Upper lobe of left lung (tissue), 6 donors: ENCODE measurements at regions not wholly inside any gene's neighbourhood (a gene's known extent, or its start where the extent isn't known, plus 50 kb on each side); places are given as distances from the start of the nearest gene placed in this dataset.

ENCODE experiments used
- ATAC-seq, 2 donors: fragments of 200-7000 bp; cut with Tn5 transposase; one replicate each; pipeline ENCODE4 v1.9.1; 2022; ENCODE audit warnings: mild to moderate bottlenecking in 2 of 2, moderate library complexity in 2 of 2; ENCODE audit not compliant: low FRiP score in 2 of 2
- DNase-seq, 2 donors: peaks; one replicate each; pipeline ENCODE4 v3.0.0-alpha.2; 2019 to 2020
- H3K27ac ChIP-seq, 4 donors: fragments of 200-600 bp; sonication (generic); one replicate each; pipeline ENCODE4 v1.5.1; 2016 to 2019
- H3K27me3 ChIP-seq, 4 donors: fragments of 200-600 bp; sonication (generic); one replicate each; pipeline ENCODE4 v1.5.1; 2017 to 2019
- H3K36me3 ChIP-seq, 4 donors: fragments of 200-600 bp; sonication (generic); one replicate each; pipeline ENCODE4 v1.5.1; 2016 to 2019
- H3K4me1 ChIP-seq, 4 donors: fragments of 200-600 bp; sonication (generic); one replicate each; pipeline ENCODE4 v1.5.1; 2018 to 2019
- H3K4me3 ChIP-seq, 4 donors: fragments of 200-600 bp; sonication (generic); one replicate each; pipeline ENCODE4 v1.5.1; 2017 to 2019; ENCODE audit warnings: mild to moderate bottlenecking in 2 of 4, moderate library complexity in 1 of 4
- H3K9me3 ChIP-seq, 4 donors: fragments of 200-600 bp; sonication (generic); one replicate each; pipeline ENCODE4 v1.5.1; 2018 to 2019
- CTCF ChIP-seq, 6 experiments: fragments of 450-650 bp in 4 of 6; fragments of 200-600 bp in 2 of 6; sonication (generic) in 2 of 6; IDR thresholded peaks; one replicate each; pipeline ENCODE4 v1.5.1; 2016 to 2019; ENCODE audit warnings: antibody characterized with exemption in 6 of 6
- EP300 ChIP-seq, 4 donors: sonication (generic); formaldehyde crosslinking; IDR thresholded peaks; one replicate each; pipeline ENCODE4 v1.5.1; 2017; ENCODE audit warnings: antibody characterized with exemption in 4 of 4, control low read depth in 2 of 4
- POLR2A ChIP-seq, 4 donors: fragments of 450-650 bp; IDR thresholded peaks; one replicate each; pipeline ENCODE4 v1.5.1; 2016 to 2017; ENCODE audit warnings: antibody characterized with exemption in 4 of 4, mild to moderate bottlenecking in 2 of 4
- POLR2AphosphoS5 ChIP-seq, 2 donors: sonication (generic); formaldehyde crosslinking; IDR thresholded peaks; one replicate each; pipeline ENCODE4 v1.5.1; 2017; ENCODE audit warnings: antibody characterized with exemption in 2 of 2
- WGBS, 2 donors: methylation state at CpG; one replicate each; pipeline ENCODE4 v1.1.5; 2017 to 2018; 5-methylcytosine and 5-hydroxymethylcytosine counted together
- donor health status: DM: no; HTN: no; CAD: no; lungs with moderate emphysema.
- donor health status: DM: no; HTN: yes; CAD: no; lungs with severe emphysema.

DNA sequence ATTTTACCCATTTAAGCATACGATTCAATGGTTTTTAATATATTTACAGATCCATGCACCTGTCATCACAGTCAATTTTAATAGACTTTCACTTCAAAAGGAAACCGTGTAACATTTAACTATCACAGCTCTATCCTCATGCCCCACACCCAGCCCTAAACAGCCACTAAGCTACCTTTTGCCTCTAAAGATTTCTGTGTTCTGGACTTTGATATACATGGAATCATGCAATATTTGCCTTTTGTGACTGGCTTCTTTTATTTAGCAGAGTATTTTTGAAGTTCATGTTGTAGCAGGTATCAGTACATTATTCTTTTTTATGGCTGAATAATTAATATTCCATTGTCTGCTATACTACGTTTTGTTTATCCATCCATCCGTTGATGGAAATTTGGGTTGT, 50.3 kb upstream of the STX16 start:
- no peak overlapping the region for H3K27ac ChIP-seq
- TF ChIP-seq CTCF (IDR thresholded peaks at IDR 0.05) (no peak), EP300 (IDR thresholded peaks at IDR 0.05) (no peak), POLR2A (IDR thresholded peaks at IDR 0.05) (no peak), POLR2AphosphoS5 (IDR thresholded peaks at IDR 0.05) (no peak)
- H3K36me3 ChIP-seq, result no peaks in the 10 kb centered on the region
- H3K27me3 ChIP-seq, result no peaks in the 10 kb centered on the region
- no peak for ATAC-seq
- H3K9me3 ChIP-seq, result no peaks in the 10 kb centered on the region
- no peak overlapping the region for H3K4me3 ChIP-seq
- DNase-seq, result no peak
- WGBS, 2 donors, result 85 to 91% methylated on average over 4 of the region's 4 CpGs
- no peaks in the 10 kb centered on the region for H3K4me1 ChIP-seq

DNA sequence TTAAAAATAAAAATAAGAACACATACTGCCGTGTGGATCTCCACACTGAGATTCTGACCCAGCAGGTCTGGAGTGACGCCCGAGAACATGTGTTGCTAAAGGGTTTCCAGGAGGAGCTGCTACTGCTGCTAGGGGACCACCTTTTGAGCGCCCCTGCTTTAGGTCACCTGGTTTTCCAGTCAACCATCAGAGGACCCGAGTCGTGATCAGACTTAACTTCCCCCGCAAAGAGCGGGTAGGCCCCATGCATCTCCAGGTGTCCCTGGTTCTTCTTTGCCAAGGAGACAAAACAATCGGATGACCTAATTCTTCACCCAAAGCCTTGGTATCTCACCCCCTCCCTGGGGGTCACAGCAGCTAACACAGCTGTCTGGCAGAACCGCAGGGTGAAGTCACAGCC, 51.1 kb upstream of the STX16 start:
- no peak overlapping the region for H3K27ac ChIP-seq
- no peaks in the 10 kb centered on the region for H3K9me3 ChIP-seq
- no peak for DNase-seq
- H3K4me3 ChIP-seq, result no peak overlapping the region
- no peaks in the 10 kb centered on the region for H3K27me3 ChIP-seq
- ATAC-seq, result no peak
- WGBS, 2 donors, result 93 to 97% methylated on average over 9 to 10 of the region's 10 CpGs
- H3K36me3 ChIP-seq, result no peaks in the 10 kb centered on the region
- H3K4me1 ChIP-seq, result no peaks in the 10 kb centered on the region
- TF ChIP-seq EP300 (IDR thresholded peaks at IDR 0.05), result no peak
- no peak for TF ChIP-seq POLR2AphosphoS5 (IDR thresholded peaks at IDR 0.05)
- no peak for TF ChIP-seq CTCF (IDR thresholded peaks at IDR 0.05)
- no peak for TF ChIP-seq POLR2A (IDR thresholded peaks at IDR 0.05)

- no peaks in the 10 kb centered on the region for H3K36me3 ChIP-seq
- no peaks in the 10 kb centered on the region for H3K27me3 ChIP-seq
- H3K9me3 ChIP-seq, result no peaks in the 10 kb centered on the region
- WGBS, 2 donors, result 72 to 74% methylated on average over 6 of the region's 6 CpGs
- DNase-seq (no peak), ATAC-seq (peak in 1 of 2 donors; percentile 39)
- no peak overlapping the region for H3K27ac ChIP-seq
- H3K4me1 ChIP-seq, result no peaks in the 10 kb centered on the region
- TF ChIP-seq POLR2A (IDR thresholded peaks at IDR 0.05) (no peak), POLR2AphosphoS5 (IDR thresholded peaks at IDR 0.05) (no peak), EP300 (IDR thresholded peaks at IDR 0.05) (no peak), CTCF (IDR thresholded peaks at IDR 0.05) (no peak)
- H3K4me3 ChIP-seq, result no peak overlapping the region
Measured at GRCh38 chr20:58598211-58599015, 52.7 kb upstream of the STX16 start.

DNA sequence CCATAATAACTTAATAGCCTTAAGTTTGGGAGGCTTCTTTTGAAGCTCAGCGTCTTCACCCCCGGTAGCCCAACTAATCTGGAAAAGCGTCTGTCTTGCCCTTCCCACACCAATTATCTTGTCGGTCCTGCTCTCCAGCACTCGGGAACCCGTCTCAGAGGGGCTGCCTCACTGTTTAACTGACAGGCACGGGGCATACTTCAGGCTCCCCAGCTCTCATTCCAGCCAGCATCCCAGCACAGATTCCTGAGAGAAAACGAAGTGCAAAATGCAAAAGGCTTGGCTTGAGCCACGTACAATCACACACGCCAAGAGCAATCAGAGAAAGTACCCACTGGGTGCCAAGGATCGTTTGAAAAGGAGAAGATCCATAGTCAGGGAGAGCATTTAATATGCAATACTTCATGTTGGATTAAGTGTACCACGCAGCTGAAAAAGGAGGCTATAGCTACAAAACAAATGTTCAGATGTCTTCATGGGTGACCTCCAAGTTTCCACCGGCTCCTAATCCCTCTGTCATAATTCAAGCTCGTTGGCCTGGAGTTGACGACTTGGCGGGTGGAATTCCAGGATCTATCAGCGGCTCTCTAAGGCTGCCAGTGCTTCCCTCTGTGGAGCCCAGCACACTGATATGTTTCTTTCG, 53.7 kb upstream of the STX16 start:
- H3K4me3 ChIP-seq, result no peak overlapping the region
- no peaks in the 10 kb centered on the region for H3K36me3 ChIP-seq
- H3K4me1 ChIP-seq, result no peaks in the 10 kb centered on the region
- 55 to 57% methylated on average over 18 of the region's 18 CpGs for WGBS, 2 donors
- TF ChIP-seq CTCF (IDR thresholded peaks at IDR 0.05), result no peak
- TF ChIP-seq EP300 (IDR thresholded peaks at IDR 0.05), result no peak
- no peak for TF ChIP-seq POLR2A (IDR thresholded peaks at IDR 0.05)
- no peak for TF ChIP-seq POLR2AphosphoS5 (IDR thresholded peaks at IDR 0.05)
- H3K27me3 ChIP-seq, result no peaks in the 10 kb centered on the region
- DNase-seq (no peak), ATAC-seq (peak in 1 of 2 donors; percentile 88)
- H3K27ac ChIP-seq, result no peak overlapping the region
- H3K9me3 ChIP-seq, result no peaks in the 10 kb centered on the region
